ENCODE measurements at regions not wholly inside any gene's neighbourhood (a gene's known extent, or its start where the extent isn't known, plus 50 kb on each side); places are given as distances from the start of the nearest gene placed in this dataset.

DNA sequence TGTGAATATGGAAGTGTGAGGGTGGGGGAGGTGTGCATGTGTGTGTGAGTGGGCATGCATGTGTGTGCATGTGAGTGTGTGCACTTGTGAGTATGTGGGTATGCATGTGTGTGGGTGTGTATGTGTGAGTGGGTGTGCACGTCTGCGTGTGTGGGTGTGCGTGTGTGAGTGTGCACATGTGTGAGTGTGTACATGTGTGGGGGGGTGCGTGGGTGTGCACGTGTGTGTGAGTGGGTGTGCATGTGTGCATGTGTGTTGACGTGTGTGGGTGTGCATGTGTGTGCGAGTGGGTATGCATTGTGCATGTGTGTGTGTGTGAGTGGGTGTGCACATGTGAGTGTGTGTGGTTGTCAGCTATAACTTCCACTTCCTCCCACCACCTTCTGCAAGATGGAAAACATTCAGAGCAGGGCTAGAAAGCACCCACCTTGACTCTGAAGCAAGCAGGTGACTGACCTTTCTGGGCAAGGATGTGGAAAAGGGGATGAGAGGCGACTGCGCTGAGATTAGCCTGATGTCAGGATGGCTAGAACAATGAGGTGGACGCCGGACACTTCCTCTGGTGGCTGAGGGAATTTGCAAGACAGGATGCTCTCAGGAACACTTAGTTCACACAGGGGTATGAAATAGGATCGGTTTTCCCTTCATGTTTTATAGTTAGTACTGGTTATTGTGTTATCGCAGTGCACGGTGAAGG, 103.6 kb downstream of the ACKR3 start:
- ATAC-seq (ENCODE audit: low FRiP score) (no peak), DNase-seq (ENCODE audit: low spot score) (no peak)
- TF ChIP-seq, protein P1, sequence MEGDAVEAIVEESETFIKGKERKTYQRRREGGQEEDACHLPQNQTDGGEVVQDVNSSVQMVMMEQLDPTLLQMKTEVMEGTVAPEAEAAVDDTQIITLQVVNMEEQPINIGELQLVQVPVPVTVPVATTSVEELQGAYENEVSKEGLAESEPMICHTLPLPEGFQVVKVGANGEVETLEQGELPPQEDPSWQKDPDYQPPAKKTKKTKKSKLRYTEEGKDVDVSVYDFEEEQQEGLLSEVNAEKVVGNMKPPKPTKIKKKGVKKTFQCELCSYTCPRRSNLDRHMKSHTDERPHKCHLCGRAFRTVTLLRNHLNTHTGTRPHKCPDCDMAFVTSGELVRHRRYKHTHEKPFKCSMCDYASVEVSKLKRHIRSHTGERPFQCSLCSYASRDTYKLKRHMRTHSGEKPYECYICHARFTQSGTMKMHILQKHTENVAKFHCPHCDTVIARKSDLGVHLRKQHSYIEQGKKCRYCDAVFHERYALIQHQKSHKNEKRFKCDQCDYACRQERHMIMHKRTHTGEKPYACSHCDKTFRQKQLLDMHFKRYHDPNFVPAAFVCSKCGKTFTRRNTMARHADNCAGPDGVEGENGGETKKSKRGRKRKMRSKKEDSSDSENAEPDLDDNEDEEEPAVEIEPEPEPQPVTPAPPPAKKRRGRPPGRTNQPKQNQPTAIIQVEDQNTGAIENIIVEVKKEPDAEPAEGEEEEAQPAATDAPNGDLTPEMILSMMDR (IDR thresholded peaks at IDR 0.05), result no peak

DNA sequence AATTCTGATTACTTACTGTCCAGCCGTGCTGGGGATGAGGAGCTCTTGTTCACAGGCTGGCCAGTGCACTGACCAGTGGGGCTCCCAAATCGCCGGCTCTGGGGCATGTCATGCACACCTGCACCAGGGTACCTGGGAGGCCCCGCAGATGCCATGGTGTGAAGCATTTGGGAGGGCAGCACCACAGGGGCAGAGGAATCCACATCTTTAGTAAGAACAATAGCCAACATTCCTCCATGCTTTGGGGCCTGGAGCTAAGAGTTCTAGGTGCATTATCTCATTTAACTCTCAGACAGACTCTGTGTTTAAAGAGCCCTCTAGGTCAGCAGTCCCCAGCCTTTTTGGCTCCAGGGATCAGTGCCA, 104.2 kb downstream of the ACKR3 start:
- DNase-seq (ENCODE audit: low spot score) (no peak), ATAC-seq (ENCODE audit: low FRiP score) (no peak)
- TF ChIP-seq, protein P1 (IDR thresholded peaks at IDR 0.05), result no peak

DNA sequence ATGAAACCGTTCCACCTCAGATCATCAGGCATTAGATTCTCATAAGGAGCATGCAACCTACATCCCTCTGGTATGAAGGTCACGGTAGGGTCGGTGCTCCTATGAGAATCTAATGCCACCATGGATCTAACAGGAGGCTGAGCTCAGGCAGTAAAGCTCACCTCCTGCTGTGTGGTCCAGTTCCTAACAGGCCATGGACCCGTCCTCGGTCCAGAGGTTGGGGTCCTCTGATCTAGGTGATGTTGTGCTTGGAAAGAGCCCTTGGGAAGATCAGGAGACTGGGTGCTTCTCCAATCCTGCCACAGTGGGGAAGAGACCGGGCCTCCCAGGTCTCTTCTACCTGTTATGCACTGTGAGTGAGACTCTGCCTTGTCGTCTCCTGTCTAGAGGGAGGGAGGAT, 104.6 kb downstream of the ACKR3 start:
- no peak for DNase-seq (ENCODE audit: low spot score)
- ATAC-seq (ENCODE audit: low FRiP score), result no peak
- TF ChIP-seq, protein P1 (IDR thresholded peaks at IDR 0.05), result no peak

DNA sequence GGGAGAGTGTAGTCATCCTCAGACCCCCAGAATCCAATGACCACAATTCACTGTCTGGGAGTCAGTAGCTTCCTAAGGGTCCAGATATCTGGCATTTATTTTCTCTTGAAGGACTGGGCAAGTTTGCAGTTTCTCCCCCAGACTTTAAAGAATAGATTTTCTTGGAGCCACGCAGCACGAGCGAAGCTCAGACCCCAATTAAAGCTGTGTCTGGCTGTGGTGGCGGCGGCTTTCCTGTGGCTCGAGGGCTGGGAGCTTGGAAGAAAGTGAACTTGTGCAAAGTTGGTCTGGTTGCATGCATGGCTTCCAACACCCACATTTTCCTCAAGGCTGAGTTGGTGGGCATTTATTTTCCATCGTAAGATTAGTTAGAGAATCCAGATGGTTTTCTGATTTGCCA, 105.0 kb downstream of the ACKR3 start:
- ATAC-seq (ENCODE audit: low FRiP score), result no peak
- no peak for DNase-seq (ENCODE audit: low spot score)
- TF ChIP-seq, protein P1 (IDR thresholded peaks at IDR 0.05), result no peak

DNA sequence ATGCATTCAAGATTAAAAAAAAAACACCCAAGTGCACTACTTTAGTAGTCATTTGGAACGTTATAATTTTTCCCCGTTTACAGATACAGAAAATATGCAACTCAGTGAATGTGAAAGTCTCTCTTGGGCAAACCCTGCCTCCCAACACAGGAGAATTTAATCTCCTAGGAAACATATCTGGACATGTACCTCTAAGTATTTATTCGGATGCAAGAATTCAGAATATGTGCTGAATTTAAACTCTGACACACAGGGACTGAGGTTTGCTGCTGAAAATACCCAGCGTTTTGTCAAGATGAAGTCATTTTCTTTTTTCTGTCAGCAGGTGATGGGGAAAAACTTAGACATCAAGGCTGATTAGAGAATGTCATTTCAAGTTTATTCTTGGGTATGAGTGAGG, 105.4 kb downstream of the ACKR3 start:
- TF ChIP-seq, protein P1 (IDR thresholded peaks at IDR 0.05), result no peak
- peak; percentile 35 for ATAC-seq (ENCODE audit: low FRiP score)

DNA sequence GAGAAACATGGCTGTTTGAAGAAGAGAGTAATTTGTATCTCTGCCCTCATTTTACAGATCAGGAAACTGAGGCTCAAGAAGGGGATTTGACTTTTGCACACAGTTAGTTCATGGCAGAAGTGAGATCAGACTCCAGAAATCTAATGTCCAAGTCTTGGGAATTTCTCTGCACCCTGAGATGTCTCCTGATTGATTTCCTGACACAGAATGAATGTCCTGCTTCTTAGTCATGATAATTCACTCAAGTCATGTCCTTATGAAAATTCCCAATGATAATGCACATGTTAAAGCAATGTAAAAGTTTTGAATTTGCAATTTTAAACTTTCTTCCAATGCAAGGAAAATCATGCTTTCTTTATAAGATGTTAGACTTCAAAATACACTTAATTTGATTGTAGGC, 105.9 kb downstream of the ACKR3 start:
- TF ChIP-seq, protein P1 (IDR thresholded peaks at IDR 0.05), result no peak
- no peak for ATAC-seq (ENCODE audit: low FRiP score)
- no peak for DNase-seq (ENCODE audit: low spot score)

More for the DNA sequence above, 105.4 kb downstream of the ACKR3 start:
- DNase-seq (ENCODE audit: low spot score), result no peak

DNA sequence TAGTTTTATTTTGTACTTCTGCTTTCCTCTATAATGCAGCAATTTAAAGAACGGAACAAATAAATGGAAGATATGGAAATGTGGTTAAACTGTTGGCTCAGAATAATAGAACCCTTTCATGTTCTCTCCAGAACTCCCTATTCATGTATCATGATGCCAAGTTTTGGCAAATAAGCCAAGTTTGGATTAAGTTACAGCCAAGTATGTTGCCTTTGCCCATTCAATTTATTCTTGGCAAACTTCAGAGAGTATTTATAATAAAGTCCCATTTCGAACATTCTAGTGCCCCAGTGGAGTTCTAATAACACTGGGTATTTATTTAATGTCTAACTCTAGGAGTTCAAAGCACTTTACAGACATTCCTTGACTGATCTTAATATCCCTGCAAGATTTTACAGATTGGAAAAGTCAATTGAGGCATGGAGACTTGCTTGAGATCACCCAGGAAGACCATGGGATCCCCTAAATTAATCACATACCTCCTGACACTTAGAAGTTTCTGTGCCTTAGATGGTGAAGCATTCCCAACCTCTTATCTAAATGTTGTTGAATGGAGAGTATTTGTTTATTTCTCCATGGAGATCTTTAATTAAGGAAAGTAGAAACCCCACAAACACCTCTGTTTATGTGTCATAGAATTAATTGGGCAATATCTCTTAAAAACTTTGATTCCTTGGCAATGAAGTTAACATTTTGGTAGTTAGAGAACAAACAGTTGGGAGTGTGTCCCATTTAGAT, 106.7 kb downstream of the ACKR3 start:
- DNase-seq (ENCODE audit: low spot score), result no peak
- ATAC-seq (ENCODE audit: low FRiP score), result peak; percentile 66
- TF ChIP-seq, protein P1 (IDR thresholded peaks at IDR 0.05), result no peak
